GM06990 (cell line): ENCODE measurements at regions not wholly inside any gene's neighbourhood (a gene's known extent, or its start where the extent isn't known, plus 50 kb on each side); places are given as distances from the start of the nearest gene placed in this dataset.

Source experiments
- DNase-seq: peaks from one replicate; pipeline ENCODE4 v3.0.0-alpha.2; 2011; ENCODE audit not compliant: insufficient read length; ENCODE audit errors: extremely low read depth
- H3K27me3 ChIP-seq: replicated peaks from 2 replicates; pipeline ENCODE4 v1.6.0; 2011; ENCODE audit warnings: low read length; ENCODE audit not compliant: control insufficient read depth, insufficient read depth
- H3K36me3 ChIP-seq: 2 replicates; pipeline ENCODE4 v1.5.1; 2011; ENCODE audit warnings: low read length; ENCODE audit not compliant: control insufficient read depth, insufficient read depth
- H3K4me3 ChIP-seq: replicated peaks from 2 replicates; pipeline ENCODE4 v1.5.1; 2011; ENCODE audit warnings: low read depth, mild to moderate bottlenecking, control low read depth, low read length
- TF ChIP-seq, protein P1 (sequence below): IDR thresholded peaks from 2 replicates; pipeline ENCODE4 v1.5.1; 2011; ENCODE audit warnings: low read length, control low read depth, mild to moderate bottlenecking, inconsistent platforms; ENCODE audit not compliant: insufficient read depth, poor library complexity, severe bottlenecking

DNA sequence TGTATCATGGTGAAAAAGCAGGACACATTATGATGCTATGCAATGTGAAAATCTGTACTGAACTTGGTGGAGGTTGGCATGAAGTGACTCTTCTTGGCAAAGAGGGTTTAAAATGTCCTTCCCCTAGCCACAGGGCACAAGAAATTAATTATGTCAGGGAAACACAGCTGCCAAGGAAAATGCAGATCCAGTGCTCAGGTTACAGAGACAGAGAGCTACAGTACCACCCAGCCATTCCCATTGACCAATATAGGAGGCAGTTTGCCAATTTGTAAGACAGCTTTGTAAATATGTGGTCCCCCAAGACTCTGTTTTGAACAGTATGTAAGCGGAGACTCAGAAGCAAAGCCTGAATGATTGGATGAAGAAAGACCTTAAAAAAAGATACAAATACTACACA is 69.4 kb upstream of the KLF12 start:
- no peak for DNase-seq
- Histone ChIP-seq H3K4me3 (no peak overlapping the region), H3K27me3 (no peaks in the 10 kb centered on the region; the same call in 1 of the 2 replicates), H3K36me3 (no peaks in the 10 kb centered on the region)
- TF ChIP-seq, protein P1, sequence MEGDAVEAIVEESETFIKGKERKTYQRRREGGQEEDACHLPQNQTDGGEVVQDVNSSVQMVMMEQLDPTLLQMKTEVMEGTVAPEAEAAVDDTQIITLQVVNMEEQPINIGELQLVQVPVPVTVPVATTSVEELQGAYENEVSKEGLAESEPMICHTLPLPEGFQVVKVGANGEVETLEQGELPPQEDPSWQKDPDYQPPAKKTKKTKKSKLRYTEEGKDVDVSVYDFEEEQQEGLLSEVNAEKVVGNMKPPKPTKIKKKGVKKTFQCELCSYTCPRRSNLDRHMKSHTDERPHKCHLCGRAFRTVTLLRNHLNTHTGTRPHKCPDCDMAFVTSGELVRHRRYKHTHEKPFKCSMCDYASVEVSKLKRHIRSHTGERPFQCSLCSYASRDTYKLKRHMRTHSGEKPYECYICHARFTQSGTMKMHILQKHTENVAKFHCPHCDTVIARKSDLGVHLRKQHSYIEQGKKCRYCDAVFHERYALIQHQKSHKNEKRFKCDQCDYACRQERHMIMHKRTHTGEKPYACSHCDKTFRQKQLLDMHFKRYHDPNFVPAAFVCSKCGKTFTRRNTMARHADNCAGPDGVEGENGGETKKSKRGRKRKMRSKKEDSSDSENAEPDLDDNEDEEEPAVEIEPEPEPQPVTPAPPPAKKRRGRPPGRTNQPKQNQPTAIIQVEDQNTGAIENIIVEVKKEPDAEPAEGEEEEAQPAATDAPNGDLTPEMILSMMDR = no peak

DNA sequence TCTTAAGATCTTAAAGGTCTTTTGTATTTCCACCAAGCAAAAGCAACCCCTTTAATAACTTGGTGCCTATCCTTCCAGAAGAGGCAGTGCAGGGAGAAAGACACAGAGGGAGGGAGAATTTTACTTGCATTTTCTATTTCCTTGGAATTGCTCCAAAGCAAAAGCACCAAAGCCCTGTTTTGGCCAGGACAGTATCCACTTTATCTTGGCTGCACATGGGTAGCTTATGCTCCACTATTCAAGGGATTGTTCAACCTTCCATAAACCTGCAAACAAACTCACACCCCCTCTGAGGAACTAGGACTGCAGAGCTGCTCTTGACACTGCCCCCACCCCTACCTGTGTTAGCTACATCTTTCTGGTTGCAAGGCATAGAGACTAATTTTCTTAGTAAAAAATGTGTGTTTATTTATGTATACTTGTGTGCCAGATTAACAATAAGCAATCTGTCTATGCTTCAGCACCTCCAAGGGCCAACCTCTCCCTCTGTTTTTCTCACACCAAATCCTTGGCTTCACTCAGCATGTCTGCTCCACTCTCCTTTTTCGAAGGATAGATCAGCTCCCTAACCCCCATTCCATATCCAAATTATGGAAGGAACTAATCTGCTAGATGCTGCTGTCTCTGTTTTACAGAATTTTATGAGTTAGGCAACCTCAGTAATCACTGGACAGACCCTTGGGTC is 68.1 kb upstream of the KLF12 start:
- Histone ChIP-seq H3K36me3 (no peaks in the 10 kb centered on the region), H3K4me3 (no peak overlapping the region), H3K27me3 (no peaks in the 10 kb centered on the region; the same call in 1 of the 2 replicates)
- DNase-seq = no peak
- TF ChIP-seq, protein P1 = no peak

DNA sequence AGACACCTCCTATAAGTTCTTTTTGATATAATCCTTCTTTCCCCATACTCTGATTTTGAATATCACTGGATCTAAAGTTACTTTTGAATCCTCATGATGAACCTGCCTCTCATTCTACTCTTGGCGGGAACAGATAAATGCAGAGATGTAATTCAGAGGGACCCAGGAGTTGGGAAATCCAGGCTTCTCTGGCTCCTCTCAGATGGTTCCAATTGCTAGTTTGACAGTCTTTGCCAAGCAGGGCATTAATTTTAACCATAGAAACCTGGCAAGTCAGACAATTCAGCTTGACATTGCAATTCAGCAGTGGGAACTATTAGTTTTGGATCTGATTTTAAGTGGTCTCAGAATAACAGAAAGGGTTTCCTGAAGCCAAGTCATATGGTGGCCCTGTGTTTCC is 67.3 kb upstream of the KLF12 start:
- no peaks in the 10 kb centered on the region; the same call in 1 of the 2 replicates for H3K27me3 ChIP-seq
- TF ChIP-seq, protein P1 = no peak
- no peak for DNase-seq
- no peak overlapping the region for H3K4me3 ChIP-seq
- H3K36me3 ChIP-seq = no peaks in the 10 kb centered on the region

DNA sequence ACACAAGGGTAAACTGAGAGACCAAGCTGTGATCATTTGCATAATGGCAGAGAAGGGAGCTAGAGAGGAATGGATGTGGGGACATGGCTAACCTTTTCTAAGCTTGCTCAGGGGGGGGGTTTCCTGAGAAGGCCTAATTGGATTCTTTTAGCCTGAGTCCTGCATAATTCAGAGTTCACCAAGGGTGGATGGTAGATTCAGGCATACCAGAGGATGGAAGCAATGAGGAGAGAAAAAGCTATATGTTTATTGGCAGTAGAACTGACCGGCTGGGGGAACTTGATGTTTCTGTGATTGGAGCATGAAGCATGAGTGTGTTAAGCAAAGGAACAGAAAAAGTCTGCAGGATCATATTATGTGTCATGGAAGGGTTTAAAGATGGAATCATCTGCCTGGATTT is 65.9 kb upstream of the KLF12 start:
- no peak overlapping the region for H3K4me3 ChIP-seq
- TF ChIP-seq, protein P1 = no peak
- no peaks in the 10 kb centered on the region; the same call in 1 of the 2 replicates for H3K27me3 ChIP-seq
- H3K36me3 ChIP-seq = no peaks in the 10 kb centered on the region
- no peak for DNase-seq

DNA sequence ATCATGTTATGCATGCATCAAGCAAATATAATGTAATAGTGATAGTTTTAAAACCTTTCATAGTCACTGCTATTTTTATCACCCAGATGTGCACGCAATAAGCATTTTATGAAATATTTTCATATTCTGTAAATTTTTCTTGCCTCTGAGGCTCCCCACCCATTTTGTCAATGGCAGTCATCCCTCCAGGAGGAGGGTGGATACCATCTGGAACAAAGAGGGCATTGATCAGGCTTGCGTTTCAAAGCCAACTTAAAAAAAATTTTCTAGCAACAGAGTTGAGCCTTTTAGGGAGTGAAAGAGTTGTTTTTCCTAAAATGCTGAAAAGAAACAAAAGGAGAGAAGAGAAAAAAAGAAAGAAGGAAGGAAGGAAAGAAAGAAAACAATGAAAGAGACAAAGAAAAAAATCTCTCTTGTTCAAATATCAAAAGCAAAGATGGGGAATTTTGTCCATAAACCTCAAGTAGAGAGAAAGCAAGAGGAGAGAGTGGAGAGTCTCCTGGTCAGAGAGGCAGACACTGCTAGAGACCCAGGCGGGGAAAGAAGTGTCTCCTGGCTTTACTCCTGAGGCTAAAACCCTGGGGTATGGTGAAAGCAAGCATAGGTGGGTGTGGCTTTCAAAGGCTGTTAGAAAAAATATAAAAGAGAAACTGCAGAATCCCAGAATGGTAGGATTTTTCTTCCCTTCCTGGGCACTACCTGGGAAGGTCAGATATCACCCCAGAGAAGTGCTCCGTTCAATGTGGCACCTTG is 63.6 kb upstream of the KLF12 start:
- TF ChIP-seq, protein P1 = no peak
- Histone ChIP-seq H3K36me3 (no peaks in the 10 kb centered on the region), H3K4me3 (no peak overlapping the region), H3K27me3 (no peaks in the 10 kb centered on the region; the same call in 1 of the 2 replicates)
- DNase-seq = no peak
